Stimulated activated CD8-positive, alpha-beta memory T cell treated with anti-CD3 and anti-CD28 coated beads, Interleukin-15, amount 100 ng/mL, for 24 hours (primary cell): ENCODE measurements at regions not wholly inside any gene's neighbourhood (a gene's known extent, or its start where the extent isn't known, plus 50 kb on each side); places are given as distances from the start of the nearest gene placed in this dataset.
A peak's percentile ranks its signal among the peaks of the same experiment; 100 is the strongest.

ENCODE experiments used
- DNase-seq: peaks from one replicate; pipeline ENCODE4 v3.0.0-alpha.2; 2020; ENCODE audit warnings: low read depth

GRCh38 chr1:10897321-10897980 is 101.0 kb upstream of the CASZ1 start:
- DNase-seq: no peak

- DNase-seq: no peak
Observed at GRCh38 chr1:10897981-10898728, 101.7 kb upstream of the CASZ1 start.

- DNase-seq: no peak
Observed at GRCh38 chr1:10898921-10899320, 102.5 kb upstream of the CASZ1 start.

GRCh38 chr1:10899490-10900250 is 103.2 kb upstream of the CASZ1 start:
- DNase-seq: no peak

DNA sequence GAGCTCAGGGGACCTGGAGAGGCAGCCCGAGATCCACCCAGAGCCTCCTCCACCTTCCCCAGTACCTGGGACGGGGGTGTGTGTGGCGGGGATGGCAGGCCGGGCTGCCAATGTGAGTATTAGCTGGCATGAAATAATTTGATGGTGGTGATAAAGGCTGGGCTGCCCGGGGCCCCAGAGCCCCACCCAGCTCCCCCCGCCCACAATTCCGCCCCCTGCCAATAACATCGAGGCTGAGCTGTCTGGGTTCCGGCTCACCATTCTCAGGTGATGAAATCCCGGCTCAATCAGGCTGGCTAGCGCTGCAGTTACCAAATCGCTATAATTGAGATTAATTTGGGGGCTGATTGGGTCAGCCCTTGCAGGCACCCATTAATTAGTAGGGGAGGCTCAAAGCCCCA is 103.8 kb upstream of the CASZ1 start:
- DNase-seq: no peak

DNA sequence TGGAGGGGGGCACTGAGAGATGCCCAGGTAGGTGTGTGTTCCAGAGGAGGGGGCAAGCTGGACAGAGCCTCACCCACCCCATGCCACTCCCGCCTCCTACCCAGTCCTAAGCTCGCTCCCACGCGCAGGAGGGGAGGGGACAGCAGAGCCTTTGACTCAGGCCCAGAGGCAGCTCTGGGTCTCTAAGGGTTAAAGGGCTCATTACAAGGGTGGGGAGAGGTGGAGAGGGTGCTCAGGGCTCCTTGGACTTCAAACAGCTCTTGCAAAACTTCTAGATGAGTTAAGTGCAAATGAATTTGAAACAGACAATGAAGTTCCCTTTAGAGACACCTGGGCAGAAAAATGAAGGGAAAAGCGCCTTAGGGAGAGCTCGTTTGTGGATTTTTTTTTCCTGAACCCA is 104.2 kb upstream of the CASZ1 start:
- no peak for DNase-seq

GRCh38 chr1:10901091-10901890 is 104.8 kb upstream of the CASZ1 start:
- DNase-seq: no peak

GRCh38 chr1:10901891-10902805 is 105.7 kb upstream of the CASZ1 start:
- no peak for DNase-seq

DNA sequence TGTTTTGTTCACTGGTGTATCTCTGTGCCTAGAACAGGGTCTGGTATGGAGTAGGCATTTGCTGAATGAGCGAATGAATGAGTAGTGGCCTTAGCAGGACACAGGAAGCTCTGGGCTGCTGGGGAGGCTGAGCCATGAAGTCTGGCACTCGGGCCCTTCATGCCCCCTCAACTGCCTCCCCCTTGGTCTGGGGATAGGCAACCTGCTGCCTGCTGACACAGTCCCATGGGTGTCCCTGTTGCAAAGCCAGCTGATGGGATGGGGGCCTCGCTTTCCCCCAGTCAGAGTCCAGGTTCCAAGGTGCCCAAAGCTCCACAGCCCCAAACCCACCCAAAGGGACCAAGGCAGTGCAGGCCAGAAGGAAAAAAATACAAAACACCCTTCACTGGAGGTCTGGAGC is 107.0 kb upstream of the CASZ1 start:
- no peak for DNase-seq

- DNase-seq: no peak
Observed at GRCh38 chr1:10903821-10904220, 107.4 kb upstream of the CASZ1 start.

DNA sequence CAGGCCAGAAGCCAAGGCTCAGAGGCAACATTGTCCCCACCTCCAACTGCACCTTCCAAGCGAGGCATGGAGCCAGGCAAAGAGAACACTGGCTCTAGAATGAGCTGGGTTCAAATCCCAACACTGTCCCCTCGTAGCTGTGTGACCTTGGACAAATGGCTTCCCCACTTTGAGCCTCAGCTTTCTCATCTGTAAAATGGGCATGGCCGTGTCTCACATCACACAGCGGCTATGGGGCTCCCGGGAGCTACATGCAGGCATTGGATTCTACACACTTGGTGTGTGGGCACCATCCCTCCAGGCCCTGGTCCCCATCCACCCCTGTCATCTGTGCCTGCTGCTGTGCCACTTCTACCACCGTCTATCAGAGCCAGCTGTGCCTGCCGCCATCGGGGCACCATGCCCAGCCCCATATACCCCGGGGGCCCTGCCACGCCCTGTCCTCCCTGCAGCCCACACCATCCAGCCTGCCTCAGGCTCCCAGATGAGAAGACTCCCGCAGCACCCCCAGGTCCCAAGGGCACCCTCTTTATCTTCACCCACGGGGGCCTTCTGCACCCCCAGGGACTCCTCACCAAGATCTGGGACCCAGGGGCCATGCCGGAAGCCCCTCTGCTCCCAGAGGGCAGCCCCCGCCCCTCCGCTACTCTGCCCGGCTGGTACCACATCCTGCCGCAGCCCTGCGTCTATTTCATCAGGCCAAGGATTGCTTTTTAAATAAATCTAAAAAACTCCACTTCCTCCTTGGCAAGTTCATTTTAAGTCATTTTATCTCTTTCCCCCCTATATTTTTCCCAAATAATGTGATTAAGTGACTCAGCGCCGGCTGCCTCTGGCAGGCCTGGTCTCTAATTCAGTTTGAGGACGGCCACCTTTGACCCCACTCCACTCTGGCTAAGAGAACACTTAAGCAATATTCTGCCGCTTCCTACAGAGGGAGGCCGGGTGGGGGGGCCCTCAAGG is 107.8 kb upstream of the TARDBP start:
- DNase-seq: no peak

- no peak for DNase-seq
Observed at GRCh38 chr1:10905841-10906655, 106.4 kb upstream of the TARDBP start.

DNA sequence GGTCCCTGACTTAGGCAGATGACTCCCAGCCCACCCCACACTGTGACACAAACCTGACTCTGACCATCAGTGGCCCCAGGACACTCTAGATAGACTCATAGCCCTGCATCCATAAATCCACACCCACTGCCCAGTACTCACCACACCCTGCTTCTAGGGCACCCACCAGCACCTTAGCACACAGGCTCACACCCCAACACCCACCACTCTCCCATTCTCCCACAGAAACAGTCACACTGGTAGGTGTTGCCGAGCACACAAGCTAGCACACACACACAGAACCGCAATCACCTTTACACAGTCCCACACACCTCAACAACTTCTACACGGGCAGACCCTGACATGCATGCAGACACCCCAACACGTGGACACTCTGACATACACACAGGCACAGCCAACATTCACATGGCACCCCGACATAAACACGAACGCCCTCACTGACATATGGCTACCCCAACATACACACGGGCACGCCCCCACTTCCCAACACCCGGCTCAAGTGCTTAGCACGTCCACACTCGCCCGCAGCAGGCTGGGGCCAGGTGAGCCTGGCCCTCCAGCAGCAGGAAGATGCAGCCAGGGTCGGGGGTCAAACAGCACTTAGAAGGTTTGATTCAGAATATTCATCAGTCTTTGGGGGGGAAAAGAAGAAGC is 105.5 kb upstream of the TARDBP start:
- no peak for DNase-seq

DNA sequence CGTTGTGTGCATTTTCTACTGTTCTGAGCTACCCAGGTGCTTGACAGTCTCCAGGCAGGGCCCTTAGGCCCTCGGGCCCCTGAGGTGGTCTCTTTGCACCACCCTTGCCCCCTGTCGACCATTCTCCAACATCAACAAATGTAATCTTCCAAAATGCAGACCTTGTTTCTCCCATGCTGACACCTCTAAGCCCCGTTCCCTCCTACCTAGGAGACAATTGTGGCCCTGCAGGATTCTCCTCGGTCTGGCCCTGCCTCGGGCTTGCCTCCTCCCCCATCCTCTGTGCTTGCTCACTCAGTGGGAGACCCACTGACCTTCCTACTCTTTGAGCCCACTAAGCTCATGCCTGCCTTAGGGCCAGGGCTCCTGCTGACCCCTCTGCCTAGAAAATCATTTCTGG is 104.2 kb upstream of the TARDBP start:
- no peak for DNase-seq

- peak; percentile 54 for DNase-seq
Observed at GRCh38 chr1:10909697-10910680, 102.5 kb upstream of the TARDBP start.

DNA sequence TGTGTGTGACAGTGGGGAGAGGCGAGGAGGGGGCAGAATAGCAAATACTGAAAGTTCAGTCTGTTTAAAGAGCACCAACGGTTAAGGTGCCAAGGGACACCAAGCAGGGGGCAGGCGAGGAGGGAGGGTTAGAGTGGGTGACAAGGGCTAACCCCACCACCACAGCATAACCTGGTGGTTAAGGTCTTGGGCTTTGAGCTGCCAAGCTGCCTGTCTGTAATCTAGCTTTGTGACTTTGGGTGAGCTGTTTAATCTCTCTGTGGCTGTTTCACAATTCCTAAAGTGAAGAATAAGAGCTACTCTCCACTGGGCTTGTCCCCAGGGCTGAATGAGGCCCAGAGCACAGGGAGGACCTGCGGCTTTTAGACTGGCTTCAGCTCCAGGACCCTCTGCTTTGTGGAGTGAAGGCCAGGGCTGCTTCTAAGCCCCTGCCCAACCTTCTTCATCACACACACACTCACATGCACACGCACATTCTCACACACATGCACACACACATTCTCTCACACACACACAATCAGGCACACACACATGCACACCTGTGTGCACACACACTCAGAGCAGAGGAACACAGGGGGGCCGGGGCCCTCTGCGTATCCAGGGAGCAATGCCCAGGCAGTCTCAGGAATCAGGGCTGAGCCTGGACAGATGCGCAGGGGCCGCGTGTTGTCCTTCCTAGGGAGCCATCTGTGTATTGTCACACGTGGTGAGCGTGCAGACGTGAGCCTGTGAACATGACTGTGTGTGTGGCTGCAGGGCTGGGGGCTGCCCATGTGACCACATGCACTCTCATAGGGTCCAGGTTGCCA is 101.6 kb upstream of the TARDBP start:
- no peak for DNase-seq
